Large intestine (tissue), 3 donors: ENCODE measurements at regions not wholly inside any gene's neighbourhood (a gene's known extent, or its start where the extent isn't known, plus 50 kb on each side); places are given as distances from the start of the nearest gene placed in this dataset.

Experiments
- DNase-seq, 2 donors: peaks; one replicate each; pipeline versions ENCODE4 v3.0.0 to v3.0.0-alpha.2; 2013
- H3K27ac ChIP-seq: one replicate; pipeline ENCODE4 v1.5.1; 2013; ENCODE audit warnings: low read length
- H3K27me3 ChIP-seq: 2 replicates; pipeline ENCODE4 v1.6.1; 2013; ENCODE audit warnings: low read length; ENCODE audit not compliant: control insufficient read depth, insufficient read depth
- H3K36me3 ChIP-seq: 2 replicates; pipeline ENCODE4 v1.6.1; 2013; ENCODE audit warnings: low read length; ENCODE audit not compliant: control insufficient read depth, insufficient read depth
- H3K4me1 ChIP-seq: one replicate; pipeline ENCODE4 v1.6.1; 2013; ENCODE audit warnings: low read length; ENCODE audit not compliant: control insufficient read depth, insufficient read depth
- H3K4me3 ChIP-seq: one replicate; pipeline ENCODE4 v1.5.1; 2013; ENCODE audit warnings: low read length
- H3K9me3 ChIP-seq: one replicate; pipeline ENCODE4 v1.6.1; 2013; ENCODE audit warnings: mild to moderate bottlenecking, low read depth, low read length, moderate library complexity; ENCODE audit not compliant: control insufficient read depth
- WGBS: methylation state at CpG from one replicate; pipeline ENCODE4 v1.1.5; 2013; ENCODE audit warnings: low lambda C conversion rate; ENCODE audit not compliant: insufficient coverage; 5-methylcytosine and 5-hydroxymethylcytosine counted together

GRCh38 chr10:36036137-36036536 lies 394.0 kb upstream of the FZD8 start:
- no CpG with 5 or more reads among the region's 5 CpGs for WGBS
- DNase-seq = no peak
- Histone ChIP-seq H3K27me3 (no peaks in the 10 kb centered on the region), H3K4me1 (no peaks in the 10 kb centered on the region), H3K9me3 (no peaks in the 10 kb centered on the region), H3K4me3 (no peak overlapping the region), H3K27ac (no peak overlapping the region), H3K36me3 (no peaks in the 10 kb centered on the region)

GRCh38 chr10:36033808-36034207 lies 391.7 kb upstream of the FZD8 start:
- H3K27me3 ChIP-seq = no peaks in the 10 kb centered on the region
- H3K4me1 ChIP-seq = no peaks in the 10 kb centered on the region
- no peak overlapping the region for H3K27ac ChIP-seq
- no peaks in the 10 kb centered on the region for H3K9me3 ChIP-seq
- no peaks in the 10 kb centered on the region for H3K36me3 ChIP-seq
- no peak overlapping the region for H3K4me3 ChIP-seq
- no peak for DNase-seq

GRCh38 chr10:36030516-36030915 lies 388.4 kb upstream of the FZD8 start:
- no peaks in the 10 kb centered on the region for H3K27me3 ChIP-seq
- no peak for DNase-seq
- no peak overlapping the region for H3K27ac ChIP-seq
- no peaks in the 10 kb centered on the region for H3K4me1 ChIP-seq
- no peaks in the 10 kb centered on the region for H3K36me3 ChIP-seq
- no CpG with 5 or more reads among the region's 3 CpGs for WGBS
- no peak overlapping the region for H3K4me3 ChIP-seq
- no peaks in the 10 kb centered on the region for H3K9me3 ChIP-seq

GRCh38 chr10:36026656-36027390 lies 384.7 kb upstream of the FZD8 start:
- Histone ChIP-seq H3K27ac (no peak overlapping the region), H3K9me3 (no peaks in the 10 kb centered on the region), H3K36me3 (no peaks in the 10 kb centered on the region), H3K4me1 (no peaks in the 10 kb centered on the region), H3K27me3 (no peaks in the 10 kb centered on the region), H3K4me3 (no peak overlapping the region)
- no peak for DNase-seq
- WGBS = no CpG with 5 or more reads among the region's 6 CpGs

- WGBS = no CpG with 5 or more reads among the region's 6 CpGs
- Histone ChIP-seq H3K9me3 (no peaks in the 10 kb centered on the region), H3K27ac (no peak overlapping the region), H3K36me3 (no peaks in the 10 kb centered on the region), H3K4me1 (no peaks in the 10 kb centered on the region), H3K4me3 (no peak overlapping the region), H3K27me3 (no peaks in the 10 kb centered on the region)
- DNase-seq = no peak
These were observed 384.0 kb upstream of the FZD8 start for GRCh38 chr10:36026081-36026480.

GRCh38 chr10:36023939-36024338 lies 381.8 kb upstream of the FZD8 start:
- no peak for DNase-seq
- H3K36me3 ChIP-seq = no peaks in the 10 kb centered on the region
- no peaks in the 10 kb centered on the region for H3K27me3 ChIP-seq
- no peak overlapping the region for H3K27ac ChIP-seq
- no peaks in the 10 kb centered on the region for H3K9me3 ChIP-seq
- H3K4me1 ChIP-seq = no peaks in the 10 kb centered on the region
- H3K4me3 ChIP-seq = no peak overlapping the region

GRCh38 chr10:36021096-36021495 lies 379.0 kb upstream of the FZD8 start:
- no peak overlapping the region for H3K4me3 ChIP-seq
- H3K27ac ChIP-seq = no peak overlapping the region
- WGBS = no CpG with 5 or more reads among the region's 1 CpG
- H3K36me3 ChIP-seq = no peaks in the 10 kb centered on the region
- DNase-seq = no peak
- no peaks in the 10 kb centered on the region for H3K27me3 ChIP-seq
- no peaks in the 10 kb centered on the region for H3K4me1 ChIP-seq
- H3K9me3 ChIP-seq = no peaks in the 10 kb centered on the region

- no peak for DNase-seq
- Histone ChIP-seq H3K4me3 (no peak overlapping the region), H3K27me3 (no peaks in the 10 kb centered on the region), H3K9me3 (no peaks in the 10 kb centered on the region), H3K27ac (no peak overlapping the region), H3K4me1 (no peaks in the 10 kb centered on the region), H3K36me3 (no peaks in the 10 kb centered on the region)
- WGBS = no CpG with 5 or more reads among the region's 4 CpGs
These were observed 377.7 kb upstream of the FZD8 start for GRCh38 chr10:36019749-36020148.

GRCh38 chr10:36018996-36019395 lies 376.9 kb upstream of the FZD8 start:
- DNase-seq = no peak
- Histone ChIP-seq H3K9me3 (no peaks in the 10 kb centered on the region), H3K36me3 (no peaks in the 10 kb centered on the region), H3K4me3 (no peak overlapping the region), H3K4me1 (no peaks in the 10 kb centered on the region), H3K27me3 (no peaks in the 10 kb centered on the region), H3K27ac (no peak overlapping the region)
- WGBS = no CpG with 5 or more reads among the region's 5 CpGs

GRCh38 chr10:36017137-36017536 lies 375.0 kb upstream of the FZD8 start:
- DNase-seq = no peak
- Histone ChIP-seq H3K36me3 (no peaks in the 10 kb centered on the region), H3K27me3 (no peaks in the 10 kb centered on the region), H3K4me1 (no peaks in the 10 kb centered on the region), H3K4me3 (no peak overlapping the region), H3K27ac (no peak overlapping the region), H3K9me3 (no peaks in the 10 kb centered on the region)
- WGBS = 100% methylated on average over 1 of the region's 2 CpGs

- Histone ChIP-seq H3K4me1 (no peaks in the 10 kb centered on the region), H3K27ac (no peak overlapping the region), H3K9me3 (no peaks in the 10 kb centered on the region), H3K36me3 (no peaks in the 10 kb centered on the region), H3K27me3 (no peaks in the 10 kb centered on the region), H3K4me3 (no peak overlapping the region)
- WGBS = 100% methylated on average over 1 of the region's 4 CpGs
- DNase-seq = no peak
These were observed 365.3 kb upstream of the FZD8 start for GRCh38 chr10:36007369-36007768.
